ACHN (cell line): ENCODE measurements at regions not wholly inside any gene's neighbourhood (a gene's known extent, or its start where the extent isn't known, plus 50 kb on each side); places are given as distances from the start of the nearest gene placed in this dataset.
A peak's percentile ranks its signal among the peaks of the same experiment; 100 is the strongest.
"Not testable (repeated sequence)": the region's sequence is repeated elsewhere in the genome, so short reads cannot be mapped to it uniquely, and the experiment has no call there.

ENCODE experiments used
- DNase-seq: peaks from one replicate; pipeline ENCODE4 v3.0.0-alpha.2; 2015
- in situ Hi-C: cut with HindIII; loops from 2 replicates; pipeline ENCODE4 v1.10.0; 2017; ENCODE audit warnings: low sequenced_read_pairs, low pct_ligation_motif_present, low pct_unique_long_range_greater_than_20kb

DNA sequence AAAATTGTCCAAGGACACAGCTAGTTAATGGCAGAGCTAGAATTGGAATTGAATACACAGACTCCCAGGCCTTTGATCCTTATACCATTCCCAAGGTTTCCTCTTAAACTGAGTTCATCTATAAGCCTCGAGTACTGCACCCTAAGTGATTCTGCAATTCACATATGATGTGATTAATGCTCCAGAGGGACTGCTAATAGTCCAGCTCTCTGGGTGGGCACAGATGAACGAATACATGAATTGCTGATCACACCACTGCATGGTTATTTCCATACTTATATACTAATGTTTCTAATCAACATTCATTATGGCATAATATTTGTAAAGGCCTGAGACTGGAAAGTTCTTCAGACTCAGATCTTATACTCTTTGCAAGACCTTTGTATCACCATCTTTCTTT, 101.8 kb downstream of the NUFIP1 start:
- DNase-seq, result no peak
- in situ Hi-C loops, result no loop called here

DNA sequence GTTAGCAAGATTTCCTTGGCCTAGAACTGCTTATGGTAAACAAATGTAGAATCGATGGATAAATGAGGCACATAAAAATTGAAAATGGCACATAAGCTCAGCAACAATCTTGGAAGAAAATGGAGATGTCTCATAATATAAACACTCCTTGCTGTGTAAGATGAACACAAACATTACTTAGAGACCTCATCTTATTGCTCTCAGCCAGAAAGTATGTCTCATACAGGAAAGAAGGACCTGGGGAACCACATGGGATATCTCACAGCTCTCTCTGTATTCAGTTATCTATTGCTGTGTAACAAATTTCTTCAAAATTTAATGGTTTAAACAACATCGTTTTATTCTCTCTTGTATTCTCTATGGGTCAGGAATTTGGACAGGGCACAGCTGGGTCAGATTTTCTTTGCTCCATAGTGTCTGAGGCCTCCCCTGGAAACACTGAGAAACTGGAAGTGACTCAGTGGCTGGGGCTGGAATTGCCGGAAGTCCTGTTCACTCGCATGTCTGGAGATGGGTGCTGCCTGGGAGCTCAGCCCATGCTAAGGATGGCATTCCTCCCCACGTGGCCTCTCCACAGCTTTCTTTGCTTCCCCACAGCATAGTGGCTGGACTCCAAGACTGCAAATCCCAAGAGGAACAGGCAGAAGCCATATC, 105.1 kb downstream of the NUFIP1 start:
- no peak for DNase-seq
- in situ Hi-C loops, result no loop called here

DNA sequence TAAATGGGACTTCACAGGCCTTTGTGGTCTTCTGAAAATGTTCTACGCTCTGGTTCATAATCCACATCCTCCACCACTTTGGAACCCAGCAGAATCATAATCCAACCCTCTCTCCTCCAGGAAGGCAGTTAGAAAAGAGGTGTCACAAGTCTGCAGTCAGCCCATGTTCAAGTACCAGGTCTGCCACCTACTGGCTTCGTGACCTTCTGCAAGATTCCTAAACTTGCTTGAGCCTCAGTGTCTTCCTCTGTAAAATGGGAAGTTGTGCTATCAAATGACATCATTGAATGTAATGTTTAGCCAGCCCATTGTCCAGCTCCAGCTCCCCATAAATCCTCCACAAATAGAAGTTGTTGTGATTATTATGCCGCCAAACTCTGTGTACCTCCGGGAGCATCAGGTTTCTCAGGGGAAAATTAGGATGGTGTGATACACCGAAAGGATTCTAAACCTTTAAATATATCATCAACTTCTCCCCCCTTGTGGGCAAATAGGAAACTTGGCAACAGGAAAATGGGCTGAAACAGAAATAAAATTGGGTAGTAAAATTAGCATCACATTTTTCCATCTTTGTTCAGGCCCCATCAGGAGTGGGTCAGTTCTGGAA, 109.7 kb downstream of the NUFIP1 start:
- peak; percentile 54 for DNase-seq
- in situ Hi-C loops, result no loop called here

DNA sequence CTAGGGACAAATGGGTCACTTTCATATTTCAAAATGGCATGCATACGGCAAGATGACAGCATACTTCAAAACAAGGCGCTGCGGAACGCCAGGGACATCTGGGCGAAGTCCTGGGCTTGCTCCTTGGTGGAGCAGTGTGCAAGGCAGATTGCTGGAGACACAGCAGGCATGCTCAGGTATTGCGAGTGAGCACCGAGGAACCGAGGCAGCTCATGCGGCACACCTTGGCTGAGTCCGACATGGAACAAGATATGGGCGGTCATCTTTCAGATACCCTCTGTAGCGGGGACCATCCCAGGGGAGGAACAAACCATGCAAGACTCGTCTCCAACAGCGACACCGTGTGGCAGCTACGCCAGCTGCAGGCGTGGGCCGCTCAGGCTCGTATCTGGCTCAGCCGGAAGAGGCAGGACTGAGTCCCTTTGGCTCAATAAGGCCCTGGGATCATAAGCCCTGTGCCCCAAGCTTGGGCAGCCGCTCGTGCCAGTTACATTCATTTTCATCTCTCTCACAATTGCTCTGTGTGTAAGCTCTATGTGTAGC, 112.4 kb downstream of the NUFIP1 start:
- no peak for DNase-seq
- in situ Hi-C loops, result no loop called here

DNA sequence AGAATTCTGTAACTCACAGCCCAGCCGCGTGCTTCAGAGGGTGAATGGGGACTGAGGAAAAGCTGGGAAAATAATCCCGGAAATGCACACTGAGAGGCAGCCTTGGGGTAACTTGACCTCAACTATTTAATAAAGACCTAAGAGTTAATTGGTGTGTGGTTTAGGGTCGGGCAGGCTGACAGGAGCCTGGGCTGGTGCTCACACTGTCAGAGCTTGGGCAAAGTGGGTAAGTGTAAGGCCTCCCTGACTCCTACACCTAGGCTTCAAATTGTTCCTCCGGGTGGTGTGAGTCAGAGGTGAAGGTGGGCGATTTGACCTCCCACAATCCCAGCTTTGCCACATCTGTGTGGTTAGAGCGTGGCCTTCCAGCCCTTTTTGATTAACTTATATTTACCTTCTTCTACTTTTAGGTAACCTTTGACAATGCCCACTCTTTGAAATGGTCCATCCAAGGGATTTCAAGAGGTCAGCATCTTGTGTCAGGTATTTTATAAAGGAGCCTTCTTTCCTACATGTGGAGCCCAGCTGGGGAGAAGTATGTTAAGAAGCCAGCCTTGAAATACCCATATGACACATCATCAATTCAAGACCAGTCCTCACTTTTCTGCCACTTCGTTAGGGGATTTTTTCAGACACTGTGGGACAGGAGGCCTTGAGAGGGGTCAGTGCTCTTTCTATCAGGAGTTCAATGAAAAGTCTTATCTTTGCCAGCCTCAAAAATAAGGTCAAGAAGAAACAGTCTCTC, 114.2 kb downstream of the NUFIP1 start:
- in situ Hi-C loops, result no loop called here

DNA sequence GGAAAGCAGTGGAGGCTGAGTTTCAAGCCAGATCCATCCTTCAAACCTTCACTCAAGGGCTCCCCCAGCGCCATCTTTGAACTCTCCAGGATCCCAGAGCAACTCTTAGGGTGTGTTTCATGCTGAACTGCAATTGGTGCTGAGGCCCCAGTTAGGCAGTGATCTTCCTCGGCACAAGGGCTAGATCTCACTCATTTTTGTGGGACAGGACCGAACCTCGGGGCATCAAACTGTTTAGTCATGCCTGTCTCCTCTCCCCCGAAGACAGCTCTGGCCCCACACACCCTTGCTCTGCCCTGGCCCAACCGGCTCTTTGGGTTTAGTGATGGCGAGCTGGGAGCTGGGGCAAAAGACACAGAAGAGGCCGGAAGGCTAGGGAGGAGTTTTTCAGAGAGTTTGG, 115.1 kb downstream of the NUFIP1 start:
- in situ Hi-C loops, result no loop called here
- no peak for DNase-seq

More for the DNA sequence above, 114.2 kb downstream of the NUFIP1 start:
- DNase-seq, result no peak

DNA sequence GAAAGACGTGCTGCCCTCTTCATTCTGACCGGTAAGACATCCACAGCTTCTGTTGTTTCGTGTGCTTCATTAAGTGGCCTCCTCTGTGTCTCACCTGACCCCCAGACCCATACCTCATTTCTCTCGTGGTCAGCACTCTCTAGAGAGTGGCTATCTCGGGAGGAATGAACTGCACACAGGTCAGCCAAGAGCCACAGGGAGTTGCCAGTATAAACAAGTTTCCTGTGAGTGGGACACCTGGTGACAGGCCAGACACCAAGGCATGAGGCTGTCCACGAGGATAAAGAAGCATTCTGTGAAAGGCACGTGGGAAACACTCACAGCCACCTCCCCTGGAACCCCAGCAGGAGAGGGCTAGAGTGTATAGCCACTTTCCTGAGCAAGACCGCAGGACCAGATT, 115.8 kb downstream of the NUFIP1 start:
- in situ Hi-C loops, result no loop called here
- no peak for DNase-seq

DNA sequence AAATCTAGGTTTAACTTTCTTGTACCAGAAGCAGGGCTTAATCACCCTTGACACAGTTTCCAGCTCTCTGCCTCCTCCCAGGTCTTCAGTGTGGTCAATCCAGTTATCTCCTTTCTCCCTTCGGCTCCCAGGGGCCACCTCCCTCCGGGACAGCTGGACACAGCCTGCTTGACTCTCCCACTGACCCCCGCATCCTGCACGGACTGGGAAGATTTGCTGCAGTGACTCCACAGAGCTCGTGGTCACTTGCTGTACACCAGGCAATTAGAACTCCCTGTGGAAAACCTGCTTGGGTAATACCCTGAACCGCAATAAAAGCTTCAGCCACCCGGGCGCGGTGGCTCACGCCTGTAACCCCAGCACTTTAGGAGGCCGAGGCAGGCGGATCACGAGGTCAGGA, 116.5 kb downstream of the NUFIP1 start:
- in situ Hi-C loops, result no loop called here
- DNase-seq, result no peak

DNA sequence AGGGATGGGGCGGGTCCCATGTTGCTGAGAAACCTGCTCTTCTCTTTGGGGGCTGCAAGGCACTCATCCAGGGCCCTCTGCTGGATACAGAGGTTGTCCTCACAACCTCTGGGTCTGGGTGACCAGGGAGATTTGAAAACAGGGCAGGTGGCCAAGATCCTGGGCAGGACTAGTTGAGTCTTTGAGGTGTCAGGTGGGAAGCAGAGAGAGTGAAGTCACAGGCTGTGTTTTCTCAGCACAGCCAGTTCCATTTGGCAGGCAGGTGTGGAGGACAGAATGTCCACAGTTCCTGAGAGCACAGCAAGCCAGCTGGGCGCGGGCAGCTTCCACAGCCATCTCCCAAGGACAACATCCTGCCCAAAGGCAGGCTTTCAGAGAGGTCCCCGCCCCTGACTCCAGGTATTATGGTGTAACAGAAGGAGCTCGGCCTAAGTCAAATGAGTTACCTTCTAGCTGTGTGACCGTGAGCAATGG, 118.8 kb downstream of the NUFIP1 start:
- in situ Hi-C loops, result no loop called here

DNA sequence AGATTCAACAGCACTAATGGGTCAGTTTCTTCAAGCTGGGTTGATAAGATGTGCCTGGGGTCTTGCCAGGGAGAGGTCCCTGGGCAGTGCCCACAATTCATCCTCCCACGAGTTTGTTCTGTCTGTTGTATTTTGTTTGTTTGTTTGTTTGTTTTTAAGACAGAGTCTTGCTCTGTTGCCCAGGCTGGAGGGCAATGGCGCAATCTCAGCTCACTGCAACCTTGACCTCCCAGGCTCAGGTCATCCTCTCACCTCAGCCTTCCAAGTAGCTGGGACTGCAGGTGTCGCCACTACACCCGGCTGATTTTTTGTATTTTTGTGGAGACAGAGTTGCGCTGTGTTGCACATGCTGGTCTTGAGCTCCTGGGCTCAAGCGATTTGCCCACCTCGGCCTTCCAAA, 120.1 kb downstream of the NUFIP1 start:
- no peak for DNase-seq
- in situ Hi-C loops, result no loop called here

More for the DNA sequence above, 118.8 kb downstream of the NUFIP1 start:
- DNase-seq, result no peak

DNA sequence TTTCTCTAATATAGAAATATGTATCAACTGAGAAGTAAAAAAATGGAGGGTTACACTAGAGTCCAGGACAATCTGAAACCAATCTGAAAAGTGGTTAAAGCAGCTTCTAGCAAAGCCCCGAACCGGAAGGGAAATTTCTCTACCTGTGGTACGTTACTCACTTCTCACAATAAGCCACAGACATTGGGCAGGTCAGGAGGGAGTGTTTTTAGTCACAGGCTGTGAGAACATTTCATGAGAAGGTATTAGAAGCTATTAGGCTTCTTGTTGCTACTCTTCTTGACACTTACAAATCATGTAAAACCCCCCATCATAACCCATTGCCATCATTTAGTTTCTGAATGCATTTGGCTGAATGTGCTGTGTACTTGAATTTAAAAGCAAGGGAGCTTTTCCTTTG, 120.9 kb downstream of the NUFIP1 start:
- no peak for DNase-seq
- in situ Hi-C loops, result no loop called here

DNA sequence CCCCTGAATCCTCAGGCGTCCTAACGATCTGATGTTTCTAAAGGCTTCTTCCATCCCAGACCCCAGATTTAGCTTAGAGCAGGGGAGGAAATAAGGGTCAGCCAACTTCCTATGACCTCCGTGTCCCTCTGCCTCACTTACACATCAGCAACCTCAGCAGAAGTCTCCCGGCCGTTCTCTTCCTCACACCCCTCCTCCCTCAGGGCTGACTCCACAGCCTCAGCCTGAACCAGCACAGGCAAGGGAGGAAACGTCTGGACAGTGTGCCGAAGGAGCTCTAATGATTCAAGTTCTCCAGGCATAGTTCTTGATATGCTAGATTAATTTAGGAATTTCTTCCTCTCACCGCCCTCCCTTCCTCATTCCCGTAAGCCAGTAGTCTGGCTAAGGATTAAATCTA, 121.4 kb downstream of the NUFIP1 start:
- no peak for DNase-seq
- in situ Hi-C loops, result no loop called here

DNA sequence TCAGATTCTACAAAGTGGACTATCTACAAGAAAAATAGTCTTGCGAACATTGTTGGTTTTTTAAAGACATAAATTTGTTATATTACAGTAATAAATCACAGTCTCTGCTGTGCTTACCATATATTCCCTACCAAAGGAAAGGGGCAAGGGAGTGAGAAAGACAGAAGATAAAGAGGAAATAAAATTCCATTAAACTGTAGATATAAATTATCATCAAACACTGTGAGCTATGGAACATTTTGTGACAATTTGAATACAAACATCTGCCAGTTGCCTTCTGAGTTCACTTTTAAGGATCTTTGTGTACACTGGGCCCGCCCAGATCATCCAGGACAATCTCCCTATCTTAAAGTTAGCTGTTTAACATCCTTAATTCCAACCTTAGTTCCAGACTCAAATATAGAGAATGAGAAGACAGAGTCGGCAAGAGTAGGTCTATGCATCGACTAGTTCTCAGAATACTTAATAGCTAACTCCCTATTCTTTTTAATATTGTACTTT, 122.8 kb downstream of the NUFIP1 start:
- in situ Hi-C loops, result no loop called here
- no peak for DNase-seq

DNA sequence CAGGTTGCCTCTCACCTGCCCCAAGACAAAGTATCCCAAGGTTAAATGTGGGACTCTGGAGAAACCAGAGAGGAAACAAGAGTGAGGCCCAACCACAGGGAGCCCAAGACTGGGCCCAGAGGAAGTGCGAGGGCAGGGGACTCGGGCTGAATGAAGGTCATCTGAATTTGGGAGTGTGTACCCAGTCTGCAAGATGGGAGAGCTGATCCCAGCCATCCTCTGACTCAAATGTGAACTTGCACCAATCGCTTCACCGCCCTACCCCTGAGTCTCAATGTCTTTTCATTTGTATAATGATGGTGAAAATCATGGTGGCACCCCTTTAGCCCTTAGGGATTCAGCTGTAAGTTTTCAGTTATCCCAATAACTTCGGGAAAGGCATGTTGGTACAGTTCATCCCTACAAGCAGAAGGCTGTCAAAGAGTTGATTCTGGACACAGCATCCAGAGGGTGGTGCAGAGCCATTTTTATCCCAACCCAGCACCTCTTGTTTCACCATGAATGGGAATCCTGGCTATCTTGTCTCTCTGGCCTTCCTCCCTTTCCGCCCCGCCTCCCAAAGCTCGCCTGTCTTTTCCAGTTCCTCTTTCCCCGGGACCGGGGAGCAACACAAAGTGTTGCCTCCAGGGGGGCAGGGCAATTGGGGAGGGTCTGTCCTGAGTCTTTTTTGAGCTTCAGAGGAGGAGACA, 123.4 kb downstream of the NUFIP1 start:
- in situ Hi-C loops, result no loop called here
- no peak for DNase-seq

DNA sequence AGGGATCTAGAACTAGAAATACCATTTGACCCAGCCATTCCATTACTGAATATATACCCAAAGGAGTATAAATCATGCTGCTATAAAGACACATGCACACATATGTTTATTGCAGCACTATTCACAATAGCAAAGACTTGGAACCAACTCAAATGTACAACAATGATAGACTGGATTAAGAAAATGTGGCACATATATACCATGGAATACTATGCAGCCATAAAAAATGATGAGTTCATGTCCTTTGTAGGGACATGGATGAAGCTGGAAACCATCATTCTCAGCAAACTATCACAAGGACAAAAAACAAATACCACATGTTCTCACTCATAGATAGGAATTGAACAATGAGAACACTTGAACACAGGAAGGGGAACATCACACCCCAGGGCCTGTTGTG, 125.6 kb downstream of the NUFIP1 start:
- DNase-seq, in situ Hi-C loops: not testable (repeated sequence)

DNA sequence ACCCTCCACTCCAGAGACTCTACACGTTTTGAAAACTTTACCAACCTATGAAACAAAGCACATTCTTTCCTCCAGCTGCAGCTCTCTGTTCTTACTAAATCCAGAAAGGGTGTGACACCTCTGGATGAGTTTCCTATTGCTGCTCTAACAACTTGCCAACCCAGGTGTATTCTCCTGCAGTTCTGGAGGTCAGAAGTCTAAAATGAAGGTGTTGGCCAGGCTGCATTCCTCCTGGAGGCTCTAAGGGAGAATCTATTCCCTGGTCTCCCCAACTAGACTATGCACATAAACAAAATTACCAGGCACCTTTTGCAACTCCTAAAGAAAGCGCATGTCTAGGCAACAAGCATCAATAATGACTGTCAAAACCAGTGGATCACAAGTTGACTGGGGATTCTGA, 128.8 kb downstream of the NUFIP1 start:
- in situ Hi-C loops, result no loop called here
- DNase-seq, result no peak

DNA sequence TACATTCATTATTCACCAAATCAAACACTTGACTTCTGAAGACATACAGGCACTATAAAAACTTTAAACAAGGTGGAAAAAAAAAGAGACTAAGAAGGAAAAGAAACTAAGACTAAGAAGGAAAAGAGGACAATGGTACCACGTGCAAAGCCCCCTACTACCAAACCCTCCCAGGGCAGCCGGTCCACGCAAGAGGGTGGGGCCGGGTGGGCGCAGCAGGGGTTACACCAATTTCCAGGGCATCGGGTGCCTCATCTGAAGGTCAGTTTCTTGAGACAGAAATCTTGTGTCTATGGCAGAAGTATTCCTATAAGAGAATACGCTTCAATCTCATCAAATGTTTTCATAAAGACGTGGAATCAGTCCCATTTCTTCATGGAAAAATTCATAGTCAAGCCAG, 131.5 kb downstream of the NUFIP1 start:
- no peak for DNase-seq
- in situ Hi-C loops, result no loop called here

DNA sequence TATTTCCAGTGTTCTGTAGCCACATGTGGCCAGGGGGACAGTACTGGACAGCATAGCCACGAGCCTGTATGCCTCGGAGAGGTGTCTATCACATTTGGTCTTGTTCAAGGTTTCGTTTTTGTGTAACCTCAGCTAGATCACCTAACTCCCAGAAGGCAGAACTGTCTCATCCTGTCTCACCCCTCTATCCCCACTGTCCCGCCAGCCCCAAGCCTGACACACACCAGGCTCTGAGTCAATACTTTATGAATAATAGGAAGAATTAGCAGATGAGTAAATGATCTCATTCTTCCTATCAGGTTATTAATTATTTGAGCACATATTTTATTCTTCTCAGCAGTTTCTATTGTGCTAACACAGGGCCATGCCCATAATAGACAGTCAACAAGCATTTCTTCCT, 132.2 kb downstream of the NUFIP1 start:
- DNase-seq, result no peak
- in situ Hi-C loops, result no loop called here

DNA sequence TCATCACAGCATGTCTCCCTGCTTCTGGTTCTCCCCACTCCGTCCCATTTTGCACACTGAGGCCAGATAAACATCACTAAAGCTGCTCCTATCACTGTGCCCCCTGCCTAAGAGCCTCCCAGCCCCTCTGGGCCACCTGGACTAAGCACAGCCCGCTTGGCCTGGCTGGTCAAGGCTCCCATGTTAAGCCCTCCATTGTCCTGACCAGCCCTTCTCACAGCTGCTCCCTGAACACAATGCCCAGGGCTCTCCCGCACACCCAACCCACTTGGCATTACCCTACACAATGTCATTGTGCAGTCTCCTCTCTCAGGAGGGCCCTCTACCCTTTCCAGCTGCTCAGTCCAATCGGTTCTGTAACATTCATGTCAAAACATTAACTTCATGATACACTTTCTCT, 133.4 kb downstream of the NUFIP1 start:
- in situ Hi-C loops, result no loop called here
- DNase-seq, result no peak
